Right lobe of liver (tissue), 6 donors: ENCODE measurements at regions not wholly inside any gene's neighbourhood (a gene's known extent, or its start where the extent isn't known, plus 50 kb on each side); places are given as distances from the start of the nearest gene placed in this dataset.

Source experiments
- ATAC-seq, 4 donors: fragments of 200-7000 bp; cut with Tn5 transposase; one replicate each; pipeline ENCODE4 v1.9.1; 2020; ENCODE audit warnings: mild to moderate bottlenecking in 4 of 4, moderate library complexity in 4 of 4
- DNase-seq, 3 donors: peaks; one replicate each; pipeline ENCODE4 v3.0.0-alpha.2; 2020
- H3K27ac ChIP-seq, 3 donors: fragments of 200-600 bp; one replicate each; pipeline ENCODE4 v1.8.0; 2022
- H3K27me3 ChIP-seq, 2 donors: fragments of 200-600 bp; one replicate each; pipeline ENCODE4 v1.8.0; 2022
- H3K36me3 ChIP-seq, 4 donors: fragments of 200-600 bp; sonication (generic) in 1 of 4; one replicate each; pipeline versions ENCODE4 v1.5.1 to v1.8.0; 2017 to 2022; ENCODE audit warnings: control low read depth in 1 of 4
- H3K4me1 ChIP-seq, 4 donors: fragments of 200-600 bp; sonication (generic) in 1 of 4; one replicate each; pipeline versions ENCODE4 v1.5.1 to v1.8.0; 2017 to 2022; ENCODE audit warnings: control low read depth in 1 of 4
- H3K4me3 ChIP-seq, 3 donors: fragments of 200-600 bp; one replicate each; pipeline ENCODE4 v1.8.0; 2022
- H3K9me3 ChIP-seq, 4 donors: fragments of 200-600 bp; sonication (generic) in 1 of 4; one replicate each; pipeline versions ENCODE4 v1.5.1 to v1.8.0; 2017 to 2022; ENCODE audit warnings: control low read depth in 1 of 4
- CTCF ChIP-seq, 4 donors: fragments of 200-600 bp in 3 of 4; fragments of 450-650 bp in 1 of 4; IDR thresholded peaks; one replicate each; pipeline versions ENCODE4 v1.5.1 to v1.8.0; 2016 to 2022; ENCODE audit warnings: antibody characterized with exemption in 4 of 4, mild to moderate bottlenecking in 2 of 4
- POLR2A ChIP-seq: fragments of 450-650 bp; IDR thresholded peaks from one replicate; pipeline ENCODE4 v1.6.1; 2017; ENCODE audit warnings: antibody characterized with exemption, mild to moderate bottlenecking
- WGBS: methylation state at CpG from one replicate; pipeline ENCODE4 v1.1.6; 2018; ENCODE audit warnings: low coverage, low lambda C conversion rate; ENCODE audit not compliant: insufficient coverage; ENCODE audit errors: missing lambda C conversion rate; 5-methylcytosine and 5-hydroxymethylcytosine counted together
- intact Hi-C, 2 donors: fragments of 100-400 bp; cut with DNase I; formaldehyde crosslinking; loops; one replicate each; pipeline versions ENCODE4 v1.11.2 to v1.14.1; 2022
- donor health status: DM: no; HTN: yes; CAD: no.
- donor health status: DM: no; HTN: no; CAD: no.
- donor health status: DM: no; HTN: no; CAD: no.
- donor health status: DM: no; HTN: yes; CAD: no.
- donor health status: DM: no; HTN: yes; CAD: no.

DNA sequence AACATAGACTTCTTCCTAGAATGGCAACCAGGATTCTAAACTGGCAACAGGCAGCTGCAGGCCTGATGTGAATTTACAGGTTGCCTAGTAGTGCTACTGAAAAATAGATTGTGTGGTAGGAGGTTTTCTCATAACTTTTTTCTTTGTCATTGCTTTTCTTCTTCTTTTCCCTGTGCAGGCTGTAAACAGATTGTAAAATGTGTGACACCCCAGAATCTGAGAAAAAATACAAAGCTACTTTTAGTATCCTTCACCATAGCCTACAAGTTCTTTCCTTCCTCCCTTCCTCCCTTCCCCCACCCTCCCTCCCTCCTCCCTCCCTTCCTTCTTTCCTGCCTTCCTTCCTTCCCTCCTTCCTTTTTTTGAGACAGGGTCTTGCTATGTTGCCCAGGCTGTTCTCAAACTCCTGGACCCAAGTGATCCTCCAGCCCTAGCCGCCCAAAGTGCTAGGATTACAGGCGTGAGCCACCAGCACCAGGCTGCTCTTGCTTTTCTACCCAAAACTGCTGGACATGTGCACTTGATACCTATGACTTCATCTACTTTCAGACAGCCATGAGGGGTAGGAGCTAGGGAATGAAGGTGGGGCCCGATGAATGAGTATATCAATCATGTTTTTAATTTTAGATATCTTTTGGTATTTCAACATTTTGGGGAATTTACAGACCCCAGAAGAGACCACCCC lies 114.2 kb upstream of the EEA1 start:
- H3K4me3 ChIP-seq, result no peak overlapping the region
- ATAC-seq (no peak), DNase-seq (no peak)
- no peaks in the 10 kb centered on the region for H3K4me1 ChIP-seq
- TF ChIP-seq POLR2A (no peak), CTCF (IDR thresholded peaks at IDR 0.05) (no peak)
- 86% methylated on average over 2 of the region's 3 CpGs for WGBS
- H3K36me3 ChIP-seq, result no peaks in the 10 kb centered on the region
- H3K27ac ChIP-seq, result no peak overlapping the region
- H3K27me3 ChIP-seq, result no peaks in the 10 kb centered on the region
- intact Hi-C loops, result no loop called here
- no peaks in the 10 kb centered on the region for H3K9me3 ChIP-seq

GRCh38 chr12:93043877-93044209 lies 114.7 kb upstream of the EEA1 start:
- intact Hi-C loops, result no loop called here
- 89% methylated on average over 3 of the region's 3 CpGs for WGBS
- no peak overlapping the region for H3K27ac ChIP-seq

GRCh38 chr12:93047118-93047517 lies 118.0 kb upstream of the EEA1 start:
- Histone ChIP-seq H3K4me1 (no peaks in the 10 kb centered on the region), H3K36me3 (no peaks in the 10 kb centered on the region), H3K9me3 (no peaks in the 10 kb centered on the region), H3K4me3 (no peak overlapping the region), H3K27me3 (no peaks in the 10 kb centered on the region), H3K27ac (no peak overlapping the region)
- no peak for TF ChIP-seq CTCF (IDR thresholded peaks at IDR 0.05)
- no peak for TF ChIP-seq POLR2A
- DNase-seq, result no peak
- peak in 2 of 4 donors; percentile 20 to 34 for ATAC-seq
- intact Hi-C loops, result no loop called here
- WGBS, result 80% methylated on average over 1 of the region's 1 CpG

More at GRCh38 chr12:93043877-93044209, 114.7 kb upstream of the EEA1 start:
- no peak overlapping the region for H3K4me3 ChIP-seq
- no peak for TF ChIP-seq CTCF (IDR thresholded peaks at IDR 0.05)
- no peak for TF ChIP-seq POLR2A
- H3K27me3 ChIP-seq, result no peaks in the 10 kb centered on the region
- H3K4me1 ChIP-seq, result no peaks in the 10 kb centered on the region
- ATAC-seq, result no peak
- DNase-seq, result no peak
- H3K36me3 ChIP-seq, result no peaks in the 10 kb centered on the region
- H3K9me3 ChIP-seq, result no peaks in the 10 kb centered on the region

DNA sequence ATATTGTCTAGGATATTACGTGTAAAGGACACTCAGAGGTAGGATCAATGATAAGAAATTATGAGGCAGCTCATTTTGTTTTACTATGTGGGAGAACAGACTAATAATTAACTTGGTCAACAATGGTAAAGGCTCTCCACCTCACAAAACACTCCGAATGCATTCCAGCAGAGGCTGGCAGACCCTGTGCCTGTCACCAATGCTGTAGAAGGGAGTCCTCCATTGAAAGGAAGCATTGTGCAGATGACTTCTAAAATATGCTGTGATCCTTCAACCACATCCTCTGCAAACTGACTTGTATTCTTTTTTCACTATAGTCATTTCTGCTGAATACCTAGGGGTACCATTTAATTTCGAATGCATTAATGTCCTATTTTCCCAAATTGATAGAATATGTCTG lies 119.6 kb upstream of the EEA1 start:
- no peaks in the 10 kb centered on the region for H3K9me3 ChIP-seq
- 57% methylated on average over 3 of the region's 3 CpGs for WGBS
- TF ChIP-seq CTCF (IDR thresholded peaks at IDR 0.05), result no peak
- TF ChIP-seq POLR2A, result no peak
- intact Hi-C loops, result no loop called here
- H3K4me1 ChIP-seq, result no peaks in the 10 kb centered on the region
- ATAC-seq (no peak), DNase-seq (no peak)
- H3K27me3 ChIP-seq, result no peaks in the 10 kb centered on the region
- H3K36me3 ChIP-seq, result no peaks in the 10 kb centered on the region
- no peak overlapping the region for H3K4me3 ChIP-seq
- no peak overlapping the region for H3K27ac ChIP-seq
